Ovary (tissue), 7 donors: ENCODE measurements at regions not wholly inside any gene's neighbourhood (a gene's known extent, or its start where the extent isn't known, plus 50 kb on each side); places are given as distances from the start of the nearest gene placed in this dataset.
"Not testable (repeated sequence)": the region's sequence is repeated elsewhere in the genome, so short reads cannot be mapped to it uniquely, and the experiment has no call there.

ENCODE experiments used
- DNase-seq, 5 donors: peaks; one replicate each; pipeline ENCODE4 v3.0.0-alpha.2; 2019 to 2020
- H3K27ac ChIP-seq, 2 donors: fragments of 200-600 bp; one replicate each; pipeline versions ENCODE4 v1.5.1 to v1.8.0; 2019 to 2022
- H3K27me3 ChIP-seq: fragments of 200-600 bp; one replicate; pipeline ENCODE4 v1.8.0; 2022
- H3K36me3 ChIP-seq: fragments of 200-600 bp; sonication (generic); one replicate; pipeline ENCODE4 v1.5.1; 2019
- H3K4me1 ChIP-seq: one replicate; pipeline ENCODE4 v1.8.1; 2013; ENCODE audit warnings: mild to moderate bottlenecking, moderate library complexity; ENCODE audit not compliant: insufficient read depth
- H3K4me3 ChIP-seq: fragments of 200-600 bp; sonication (generic); one replicate; pipeline ENCODE4 v1.5.1; 2017
- H3K9me3 ChIP-seq, 2 donors: fragments of 200-600 bp in 1 of 2; sonication (generic) in 1 of 2; one replicate each; pipeline versions ENCODE4 v1.5.1 to v1.8.1; 2013 to 2019; ENCODE audit warnings: mild to moderate bottlenecking in 1 of 2, moderate library complexity in 1 of 2
- EP300 ChIP-seq: sonication (generic); formaldehyde crosslinking; IDR thresholded peaks from one replicate; pipeline ENCODE4 v1.6.1; 2017; ENCODE audit warnings: antibody characterized with exemption
- POLR2A ChIP-seq: fragments of 450-650 bp; IDR thresholded peaks from one replicate; pipeline ENCODE4 v1.6.1; 2017; ENCODE audit warnings: antibody characterized with exemption, mild to moderate bottlenecking, moderate library complexity
- WGBS, 3 donors: extraction: QIAGEN DNeasy Blood & Tissue Kit in 1 of 3; methylation state at CpG; one replicate each; pipeline versions ENCODE4 v1.1.5 to v1.1.7; 2013 to 2017; 5-methylcytosine and 5-hydroxymethylcytosine counted together
- intact Hi-C, 4 donors: fragments of 100-400 bp; cut with DNase I; formaldehyde crosslinking; loops; one replicate each; pipeline versions ENCODE4 v1.11.0 to v1.15.1; 2022 to 2023
- TF ChIP-seq, protein P1 (sequence below), 3 donors: fragments of 450-650 bp in 2 of 3; fragments of 200-600 bp in 1 of 3; IDR thresholded peaks; one replicate each; pipeline versions ENCODE4 v1.5.1 to v1.8.0; 2016 to 2022; ENCODE audit warnings: antibody characterized with exemption in 3 of 3, mild to moderate bottlenecking in 1 of 3
- donor health status: DM: no; HTN: no; CAD: no; lungs with moderate emphysema.
- donor health status: DM: no; HTN: no; CAD: no.
- donor health status: Bipolar disorder and iron deficiency.
- donor health status: DM: no; HTN: no; CAD: no.
- donor health status: DM: yes; HTN: yes; CAD: no.

DNA sequence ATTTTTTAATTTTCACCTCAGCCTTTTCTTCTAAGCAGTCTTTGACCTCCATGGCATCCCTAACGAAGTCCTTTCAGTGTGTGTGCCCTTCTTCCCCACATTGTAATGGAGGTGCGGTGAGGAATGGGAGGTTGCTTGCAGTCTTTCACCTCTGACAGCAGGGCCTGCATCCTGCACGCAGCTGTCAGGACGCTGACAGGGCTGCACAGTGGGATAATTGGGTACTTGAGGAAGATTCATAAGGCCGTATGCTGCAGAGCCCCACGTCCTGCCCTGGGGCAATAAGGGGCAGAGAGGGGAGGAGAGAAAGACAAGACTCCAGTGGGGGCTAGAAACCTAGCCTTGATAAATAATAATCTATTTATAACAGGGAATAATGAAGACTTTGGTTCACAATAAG, 184.7 kb downstream of the SAMD5 start:
- TF ChIP-seq EP300 (no peak), POLR2A (no peak)
- TF ChIP-seq, protein P1, sequence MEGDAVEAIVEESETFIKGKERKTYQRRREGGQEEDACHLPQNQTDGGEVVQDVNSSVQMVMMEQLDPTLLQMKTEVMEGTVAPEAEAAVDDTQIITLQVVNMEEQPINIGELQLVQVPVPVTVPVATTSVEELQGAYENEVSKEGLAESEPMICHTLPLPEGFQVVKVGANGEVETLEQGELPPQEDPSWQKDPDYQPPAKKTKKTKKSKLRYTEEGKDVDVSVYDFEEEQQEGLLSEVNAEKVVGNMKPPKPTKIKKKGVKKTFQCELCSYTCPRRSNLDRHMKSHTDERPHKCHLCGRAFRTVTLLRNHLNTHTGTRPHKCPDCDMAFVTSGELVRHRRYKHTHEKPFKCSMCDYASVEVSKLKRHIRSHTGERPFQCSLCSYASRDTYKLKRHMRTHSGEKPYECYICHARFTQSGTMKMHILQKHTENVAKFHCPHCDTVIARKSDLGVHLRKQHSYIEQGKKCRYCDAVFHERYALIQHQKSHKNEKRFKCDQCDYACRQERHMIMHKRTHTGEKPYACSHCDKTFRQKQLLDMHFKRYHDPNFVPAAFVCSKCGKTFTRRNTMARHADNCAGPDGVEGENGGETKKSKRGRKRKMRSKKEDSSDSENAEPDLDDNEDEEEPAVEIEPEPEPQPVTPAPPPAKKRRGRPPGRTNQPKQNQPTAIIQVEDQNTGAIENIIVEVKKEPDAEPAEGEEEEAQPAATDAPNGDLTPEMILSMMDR (IDR thresholded peaks at IDR 0.05) = no peak
- H3K36me3 ChIP-seq = no peaks in the 10 kb centered on the region
- no peaks in the 10 kb centered on the region for H3K4me1 ChIP-seq
- 95 to 96% (median 96%) methylated on average over 6 of the region's 6 CpGs for WGBS, 3 donors
- intact Hi-C loops = no loop called here
- no peak for DNase-seq
- H3K27ac ChIP-seq = no peak overlapping the region
- H3K4me3 ChIP-seq = no peak overlapping the region
- no peaks in the 10 kb centered on the region for H3K27me3 ChIP-seq
- no peaks in the 10 kb centered on the region for H3K9me3 ChIP-seq

DNA sequence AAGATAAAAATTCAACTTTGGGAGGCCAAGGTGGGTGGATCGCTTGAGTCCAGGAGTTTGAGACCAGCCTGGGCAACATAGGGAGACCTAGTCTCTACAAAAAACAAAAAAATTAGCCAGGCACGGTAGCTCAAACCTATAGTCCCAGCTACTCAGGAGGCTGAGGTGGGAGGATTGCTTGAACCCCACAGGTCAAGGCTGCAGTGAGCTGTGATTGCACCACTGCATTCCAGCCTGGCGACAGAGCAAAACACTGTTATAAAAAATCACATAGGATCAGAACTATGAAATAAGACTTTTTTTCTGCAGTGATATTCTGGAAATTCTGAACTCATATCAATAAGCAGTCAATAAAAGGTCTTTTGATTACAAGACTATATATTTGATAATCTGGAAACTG, 186.1 kb downstream of the SAMD5 start:
- H3K9me3 ChIP-seq, H3K4me3 ChIP-seq, DNase-seq, H3K4me1 ChIP-seq, H3K27me3 ChIP-seq, intact Hi-C loops, H3K27ac ChIP-seq, H3K36me3 ChIP-seq: not testable (repeated sequence)
- WGBS, 3 donors = 55 to 60% (median 60%) methylated on average over 3 of the region's 3 CpGs

DNA sequence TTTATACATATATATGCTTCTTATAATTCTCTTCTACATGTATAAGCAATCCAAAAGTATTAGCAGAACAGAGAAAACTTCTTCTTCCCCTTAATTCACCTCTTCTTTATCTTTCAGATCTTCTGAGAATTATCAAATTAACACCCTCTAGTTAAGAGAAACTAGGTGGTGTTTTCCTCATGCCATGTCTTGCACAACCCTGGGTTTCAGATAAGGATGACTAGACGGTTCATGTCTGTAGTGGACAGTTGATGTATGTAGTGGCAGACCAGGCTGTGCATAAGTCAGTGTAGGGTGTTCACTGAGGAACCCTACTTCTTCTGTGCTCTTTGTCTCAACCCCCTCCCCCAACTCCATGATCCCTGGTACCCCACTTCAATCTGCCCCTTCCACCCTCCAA, 187.3 kb downstream of the SAMD5 start:
- intact Hi-C loops = no loop called here
- no peaks in the 10 kb centered on the region for H3K4me1 ChIP-seq
- no peak for TF ChIP-seq POLR2A
- TF ChIP-seq, protein P1 (IDR thresholded peaks at IDR 0.05) = no peak
- TF ChIP-seq EP300 = no peak
- H3K36me3 ChIP-seq = no peaks in the 10 kb centered on the region
- no peak overlapping the region for H3K27ac ChIP-seq
- no peaks in the 10 kb centered on the region for H3K9me3 ChIP-seq
- no peak for DNase-seq
- 86 to 92% (median 88%) methylated on average over 1 of the region's 1 CpG for WGBS, 3 donors
- H3K27me3 ChIP-seq = no peaks in the 10 kb centered on the region
- H3K4me3 ChIP-seq = no peak overlapping the region

DNA sequence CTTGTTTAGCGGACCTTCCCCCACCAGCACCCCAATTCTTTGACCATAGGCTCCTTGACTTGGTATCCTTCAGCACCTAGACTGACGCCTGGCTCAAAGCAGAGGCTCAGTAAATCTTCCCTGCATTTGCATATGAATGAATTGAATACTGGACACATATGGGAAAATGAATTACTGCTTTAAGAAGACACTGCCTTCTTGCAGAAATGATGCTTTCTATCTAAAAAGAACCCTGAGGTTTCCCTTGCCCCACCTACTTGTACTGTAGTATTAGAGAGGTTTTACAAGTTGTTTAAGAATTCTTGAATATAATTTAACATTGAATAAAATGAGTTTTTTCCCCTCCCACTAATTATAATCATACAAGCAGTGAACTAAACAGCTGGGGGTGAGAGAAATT, 190.7 kb downstream of the SAMD5 start:
- TF ChIP-seq EP300 (no peak), POLR2A (no peak)
- TF ChIP-seq, protein P1 (IDR thresholded peaks at IDR 0.05) = no peak

DNA sequence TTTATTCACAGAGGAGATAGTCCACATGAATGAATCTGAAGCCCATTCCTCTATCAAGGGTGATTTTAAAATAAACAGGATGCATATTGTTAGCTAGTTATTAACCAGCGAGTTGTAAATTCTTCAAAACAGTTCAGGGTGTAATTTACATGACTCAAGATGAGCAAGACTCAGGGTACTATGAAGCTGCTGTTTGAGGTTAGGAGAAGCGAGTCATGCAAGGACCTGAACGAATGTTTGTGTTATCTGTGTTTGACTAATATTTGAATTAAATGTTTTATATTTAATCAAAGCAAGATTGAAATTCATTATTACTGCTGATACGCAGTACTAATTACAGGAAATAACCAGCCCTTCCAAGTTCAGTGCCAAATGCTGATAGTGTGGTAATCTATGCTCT, 191.1 kb downstream of the SAMD5 start:
- Histone ChIP-seq H3K27me3 (no peaks in the 10 kb centered on the region), H3K36me3 (no peaks in the 10 kb centered on the region), H3K9me3 (no peaks in the 10 kb centered on the region), H3K4me3 (no peak overlapping the region), H3K27ac (no peak overlapping the region), H3K4me1 (no peaks in the 10 kb centered on the region)
- DNase-seq = no peak
- WGBS, 3 donors = 33 to 50% (median 39%) methylated on average over 4 of the region's 4 CpGs
- intact Hi-C loops = no loop called here
- no peak for TF ChIP-seq EP300
- TF ChIP-seq, protein P1 (IDR thresholded peaks at IDR 0.05) = no peak
- no peak for TF ChIP-seq POLR2A

More for the DNA sequence above, 190.7 kb downstream of the SAMD5 start:
- intact Hi-C loops = no loop called here
- Histone ChIP-seq H3K4me3 (no peak overlapping the region), H3K4me1 (no peaks in the 10 kb centered on the region), H3K9me3 (no peaks in the 10 kb centered on the region), H3K36me3 (no peaks in the 10 kb centered on the region), H3K27ac (no peak overlapping the region), H3K27me3 (no peaks in the 10 kb centered on the region)
- DNase-seq = no peak
- 91 to 97% (median 96%) methylated on average over 2 of the region's 2 CpGs for WGBS, 3 donors
